ENCODE measurements at regions not wholly inside any gene's neighbourhood (a gene's known extent, or its start where the extent isn't known, plus 50 kb on each side); places are given as distances from the start of the nearest gene placed in this dataset.

DNA sequence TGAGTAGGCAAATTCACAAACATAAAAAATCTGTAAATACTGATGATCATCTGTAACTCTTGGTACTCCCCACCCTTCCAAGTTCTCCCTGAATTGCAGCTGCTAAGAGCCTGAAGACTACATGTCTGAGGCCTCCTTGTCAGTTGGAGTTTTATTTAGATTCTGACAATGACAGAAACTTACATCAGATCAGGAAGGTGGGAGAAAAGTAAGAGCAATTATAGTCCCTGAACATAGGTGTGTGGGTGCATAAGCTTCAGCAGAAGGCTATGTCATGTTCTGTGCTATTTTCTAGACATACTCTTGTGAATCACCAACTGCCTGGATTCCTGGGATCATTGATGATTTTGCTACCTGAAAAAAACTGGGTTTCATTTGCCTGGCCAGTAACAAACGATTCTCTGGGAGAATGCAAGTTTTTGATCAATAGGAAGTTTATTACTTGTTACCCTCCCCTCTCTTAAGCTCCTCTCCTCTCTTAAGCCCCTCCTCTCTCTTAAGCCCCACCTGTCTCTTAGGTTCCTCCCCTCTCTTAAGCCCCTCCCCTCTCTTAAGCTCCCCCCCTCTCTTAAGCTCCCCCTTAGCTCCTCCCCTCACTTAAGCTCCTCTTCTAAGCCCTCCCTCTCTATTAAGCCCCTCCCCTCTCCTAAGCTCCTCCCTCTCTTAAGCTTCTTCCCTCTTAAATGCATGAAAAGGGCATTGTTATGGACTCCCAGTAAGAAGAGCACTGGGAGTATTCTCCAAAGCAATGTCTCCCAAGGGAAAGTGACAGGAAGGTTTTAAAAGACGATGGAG, 1183.4 kb upstream of the AUTS2 start:
- Histone ChIP-seq H3K27me3 (no peaks in the 10 kb centered on the region), H3K4me1 (no peaks in the 10 kb centered on the region), H3K36me3 (no peaks in the 10 kb centered on the region), H3K9me3 (peaks cover 0 to 18% (median 4%) of the 10 kb centered on the region in 4 donors), H3K4me3 (no peak overlapping the region), H3K27ac (no peak overlapping the region)
- DNase-seq: no peak
- intact Hi-C loops (cut with DNase I; ENCODE audit: low total_unique reads): no loop called here
- WGBS, 5 donors: 78 to 88% (median 84%) methylated on average over 2 of the region's 2 CpGs
- TF ChIP-seq EP300 (IDR thresholded peaks at IDR 0.05) (no peak), POLR2AphosphoS5 (IDR thresholded peaks at IDR 0.05) (no peak), POLR2A (IDR thresholded peaks at IDR 0.05) (no peak)
- TF ChIP-seq, protein P1, sequence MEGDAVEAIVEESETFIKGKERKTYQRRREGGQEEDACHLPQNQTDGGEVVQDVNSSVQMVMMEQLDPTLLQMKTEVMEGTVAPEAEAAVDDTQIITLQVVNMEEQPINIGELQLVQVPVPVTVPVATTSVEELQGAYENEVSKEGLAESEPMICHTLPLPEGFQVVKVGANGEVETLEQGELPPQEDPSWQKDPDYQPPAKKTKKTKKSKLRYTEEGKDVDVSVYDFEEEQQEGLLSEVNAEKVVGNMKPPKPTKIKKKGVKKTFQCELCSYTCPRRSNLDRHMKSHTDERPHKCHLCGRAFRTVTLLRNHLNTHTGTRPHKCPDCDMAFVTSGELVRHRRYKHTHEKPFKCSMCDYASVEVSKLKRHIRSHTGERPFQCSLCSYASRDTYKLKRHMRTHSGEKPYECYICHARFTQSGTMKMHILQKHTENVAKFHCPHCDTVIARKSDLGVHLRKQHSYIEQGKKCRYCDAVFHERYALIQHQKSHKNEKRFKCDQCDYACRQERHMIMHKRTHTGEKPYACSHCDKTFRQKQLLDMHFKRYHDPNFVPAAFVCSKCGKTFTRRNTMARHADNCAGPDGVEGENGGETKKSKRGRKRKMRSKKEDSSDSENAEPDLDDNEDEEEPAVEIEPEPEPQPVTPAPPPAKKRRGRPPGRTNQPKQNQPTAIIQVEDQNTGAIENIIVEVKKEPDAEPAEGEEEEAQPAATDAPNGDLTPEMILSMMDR (IDR thresholded peaks at IDR 0.05): no peak

- H3K4me3 ChIP-seq: no peak overlapping the region
- no peak overlapping the region for H3K27ac ChIP-seq
- no peak for TF ChIP-seq EP300 (IDR thresholded peaks at IDR 0.05)
- no peak for TF ChIP-seq POLR2A (IDR thresholded peaks at IDR 0.05)
- TF ChIP-seq, protein P1 (IDR thresholded peaks at IDR 0.05): no peak
- no peak for TF ChIP-seq POLR2AphosphoS5 (IDR thresholded peaks at IDR 0.05)
- no peaks in the 10 kb centered on the region for H3K27me3 ChIP-seq
- WGBS, 5 donors: 81 to 93% (median 88%) methylated on average over 2 of the region's 2 CpGs
- no peaks in the 10 kb centered on the region for H3K36me3 ChIP-seq
- peaks cover 0 to 18% (median 4%) of the 10 kb centered on the region in 4 donors for H3K9me3 ChIP-seq
- no peaks in the 10 kb centered on the region for H3K4me1 ChIP-seq
- intact Hi-C loops (cut with DNase I; ENCODE audit: low total_unique reads): no loop called here
- DNase-seq: no peak
These were observed 1181.3 kb upstream of the AUTS2 start for GRCh38 chr7:68417002-68417401.

DNA sequence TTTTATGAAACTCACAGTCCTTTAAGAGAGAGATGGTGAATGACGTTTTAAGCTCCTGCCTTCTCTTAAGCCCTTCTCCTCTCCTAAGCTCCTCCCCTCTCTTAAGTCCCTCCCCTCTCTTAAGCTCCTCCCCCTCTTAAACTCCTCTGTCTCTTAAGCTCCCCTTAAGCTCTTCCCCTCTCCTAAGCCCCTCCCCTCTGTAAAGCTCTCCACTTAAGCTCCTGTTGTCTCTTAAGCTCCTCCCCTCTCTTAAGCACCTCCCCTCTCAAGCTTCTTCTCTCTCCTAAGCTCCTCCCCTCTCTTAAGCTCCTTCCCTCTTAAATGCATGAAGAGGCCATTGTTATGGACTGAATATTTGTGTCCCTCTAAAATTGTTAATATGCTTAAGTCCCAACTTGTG, 1180.6 kb upstream of the AUTS2 start:
- intact Hi-C loops (cut with DNase I; ENCODE audit: low total_unique reads): no loop called here
- H3K9me3 ChIP-seq: peaks cover 0 to 18% (median 4%) of the 10 kb centered on the region in 4 donors
- no peak for DNase-seq
- no peaks in the 10 kb centered on the region for H3K27me3 ChIP-seq
- H3K4me1 ChIP-seq: no peaks in the 10 kb centered on the region
- no peaks in the 10 kb centered on the region for H3K36me3 ChIP-seq
- no peak overlapping the region for H3K27ac ChIP-seq
- no peak overlapping the region for H3K4me3 ChIP-seq
- 57 to 74% (median 64%) methylated on average over 1 of the region's 1 CpG for WGBS, 5 donors
- TF ChIP-seq POLR2A (IDR thresholded peaks at IDR 0.05) (no peak), POLR2AphosphoS5 (IDR thresholded peaks at IDR 0.05) (no peak), EP300 (IDR thresholded peaks at IDR 0.05) (no peak)
- TF ChIP-seq, protein P1 (IDR thresholded peaks at IDR 0.05): no peak

DNA sequence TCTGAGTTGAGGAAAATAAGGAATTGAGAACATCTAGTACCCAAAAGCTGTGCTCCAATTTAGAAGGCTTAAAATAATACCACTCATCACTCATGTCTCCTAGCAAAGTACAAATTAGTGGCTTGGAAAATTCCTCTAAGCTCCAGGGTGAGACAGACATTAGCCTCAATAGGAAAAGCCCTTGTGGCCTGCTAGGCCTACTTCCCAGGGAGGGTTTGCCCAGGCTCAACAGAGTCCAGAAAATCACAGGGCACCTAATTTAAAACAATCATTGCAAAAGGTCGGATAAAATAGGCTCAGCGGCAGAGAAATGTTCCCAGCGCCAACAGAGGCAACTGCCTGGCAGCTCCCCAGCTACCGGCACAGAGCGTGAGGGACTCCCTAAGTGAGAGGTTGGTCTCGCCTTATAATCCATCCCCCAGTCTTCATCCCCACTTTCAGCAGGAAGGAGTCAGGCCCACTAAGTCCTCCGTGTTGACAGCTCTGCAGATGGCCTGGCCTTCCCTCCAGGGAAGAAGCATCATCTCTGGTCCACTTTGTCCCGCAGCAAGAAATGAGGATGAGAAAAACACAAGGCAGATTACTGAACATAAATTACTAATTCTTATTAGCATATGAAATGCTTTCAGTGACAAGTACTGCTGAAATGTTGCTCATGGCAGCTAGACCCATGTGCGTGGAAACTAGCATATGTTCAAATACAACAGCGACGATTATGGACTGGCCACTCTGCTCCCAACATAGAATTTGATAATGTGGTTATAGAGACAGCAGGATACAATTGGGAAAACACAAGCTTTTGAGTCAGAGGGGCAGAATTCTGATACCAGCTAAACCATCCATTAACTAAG, 1177.7 kb upstream of the AUTS2 start:
- DNase-seq: no peak
- no peaks in the 10 kb centered on the region for H3K36me3 ChIP-seq
- H3K4me1 ChIP-seq: no peaks in the 10 kb centered on the region
- peak overlapping the region in 1 of 5 donors; percentile 20 for H3K27ac ChIP-seq
- 85 to 92% (median 86%) methylated on average over 10 to 11 of the region's 11 CpGs for WGBS, 5 donors
- TF ChIP-seq EP300 (IDR thresholded peaks at IDR 0.05) (no peak), POLR2A (IDR thresholded peaks at IDR 0.05) (no peak), POLR2AphosphoS5 (IDR thresholded peaks at IDR 0.05) (no peak)
- TF ChIP-seq, protein P1 (IDR thresholded peaks at IDR 0.05): no peak
- H3K9me3 ChIP-seq: peaks cover 0 to 6% (median under 1%) of the 10 kb centered on the region in 4 donors
- H3K4me3 ChIP-seq: no peak overlapping the region
- H3K27me3 ChIP-seq: no peaks in the 10 kb centered on the region
- intact Hi-C loops (cut with DNase I; ENCODE audit: low total_unique reads): no loop called here
